H1 (cell line): ENCODE measurements at regions not wholly inside any gene's neighbourhood (a gene's known extent, or its start where the extent isn't known, plus 50 kb on each side); places are given as distances from the start of the nearest gene placed in this dataset.

ENCODE experiments used
- CTCF ChIA-PET: fragments of 300-600 bp; sonication (Branson Sonifier 250); formaldehyde crosslinking; loops from one replicate; lab custom pipeline; 2021; ENCODE audit not compliant: partially characterized antibody; lab: Charles Lee
- POLR2A ChIA-PET: fragments of 300-600 bp; sonication (Branson Sonifier 250); formaldehyde crosslinking; loops from one replicate; lab custom pipeline; 2021; ENCODE audit warnings: inconsistent platforms; ENCODE audit not compliant: partially characterized antibody; lab: Charles Lee
- DNase-seq, 2 experiments: peaks; one replicate each; pipeline versions ENCODE4 v3.0.0 to v3.0.0-alpha.2; 2010 to 2022; ENCODE audit warnings: low spot score in 2 of 2, low read depth in 1 of 2, mixed read lengths in 1 of 2
- FAIRE-seq: peaks from 2 replicates; lab custom pipeline; 2011; peaks lifted over from hg19 to GRCh38; lab: Jason Lieb, UNC
- H2AFZ ChIP-seq: 2 replicates; pipeline ENCODE4 v1.8.1; 2012; ENCODE audit warnings: low read length, inconsistent platforms
- H2AK5ac ChIP-seq: 2 replicates; pipeline ENCODE4 v1.6.1; 2013; ENCODE audit warnings: low read depth, low read length
- H2BK120ac ChIP-seq: replicated peaks from 2 replicates; pipeline ENCODE3; 2013; ENCODE audit warnings: low read depth, low read length, inconsistent platforms
- H2BK12ac ChIP-seq: 2 replicates; pipeline ENCODE4 v1.6.1; 2013; ENCODE audit warnings: low read depth, low read length
- H2BK15ac ChIP-seq: 2 replicates; pipeline ENCODE4 v1.6.1; 2013; ENCODE audit warnings: low read length
- H2BK20ac ChIP-seq: 2 replicates; pipeline ENCODE4 v1.6.1; 2013; ENCODE audit warnings: low read length
- H2BK5ac ChIP-seq: 2 replicates; pipeline ENCODE4 v1.6.1; 2013; ENCODE audit warnings: low read depth, low read length
- H3K14ac ChIP-seq: 2 replicates; pipeline ENCODE4 v1.6.1; 2013; ENCODE audit warnings: inconsistent platforms; ENCODE audit not compliant: insufficient read length
- H3K18ac ChIP-seq: 2 replicates; pipeline ENCODE4 v1.6.1; 2013; ENCODE audit warnings: low read length; ENCODE audit errors: extremely low read depth
- H3K23ac ChIP-seq: 2 replicates; pipeline ENCODE4 v1.6.1; 2013; ENCODE audit warnings: inconsistent platforms; ENCODE audit not compliant: insufficient read length
- H3K23me2 ChIP-seq: 2 replicates; pipeline ENCODE4 v1.6.1; 2013; ENCODE audit warnings: low read depth, low read length
- H3K27ac ChIP-seq: 2 replicates; pipeline ENCODE4 v1.6.1; 2011; ENCODE audit warnings: low read depth, low read length, inconsistent platforms
- H3K27me3 ChIP-seq, 4 experiments: replicated peaks in 1 of 4; 1 replicate in 1 of 4; 2 replicates in 3 of 4; pipeline versions ENCODE4 v1.6.1 to v1.8.1; 2011 to 2013; ENCODE audit warnings: low read length in 3 of 4, mild to moderate bottlenecking in 3 of 4, inconsistent platforms in 2 of 4, mixed read lengths in 2 of 4, moderate library complexity in 1 of 4; ENCODE audit not compliant: control insufficient read depth in 3 of 4, insufficient read depth in 3 of 4; ENCODE audit errors: extremely low read depth in 1 of 4
- H3K36me3 ChIP-seq, 4 experiments: 2 replicates each; pipeline versions ENCODE4 v1.6.1 to v1.8.1; 2011 to 2013; ENCODE audit warnings: mild to moderate bottlenecking in 4 of 4, low read length in 3 of 4, moderate library complexity in 2 of 4, control low read depth in 1 of 4, inconsistent platforms in 1 of 4; ENCODE audit not compliant: insufficient read depth in 4 of 4, control insufficient read depth in 2 of 4
- H3K4ac ChIP-seq: replicated peaks from 2 replicates; pipeline ENCODE3; 2013; ENCODE audit warnings: low read length, low read depth, mixed read lengths, inconsistent platforms; ENCODE audit not compliant: insufficient read length
- H3K4me1 ChIP-seq, 4 experiments: replicated peaks in 1 of 4; 1 replicate in 1 of 4; 2 replicates in 3 of 4; pipeline versions ENCODE4 v1.6.1 to v1.8.1; 2011 to 2013; ENCODE audit warnings: low read length in 3 of 4, inconsistent platforms in 2 of 4, mixed read lengths in 1 of 4; ENCODE audit not compliant: insufficient read depth in 4 of 4, control insufficient read depth in 3 of 4
- H3K4me2 ChIP-seq, 2 experiments: 2 replicates each; pipeline versions ENCODE4 v1.6.1 to v1.8.1; 2011 to 2013; ENCODE audit warnings: low read depth in 2 of 2, low read length in 2 of 2, control low read depth in 1 of 2, inconsistent platforms in 1 of 2, mild to moderate bottlenecking in 1 of 2; ENCODE audit not compliant: insufficient read depth in 1 of 2
- H3K4me3 ChIP-seq, 4 experiments: fragments of 200-600, 300-600 bp in 1 of 4; sonication (generic), shearing (Covaris generic), sonication (Bioruptor Twin) in 1 of 4; 2 replicates each; pipeline versions ENCODE4 v1.5.1 to v1.8.1; 2011 to 2016; ENCODE audit warnings: low read length in 4 of 4, low read depth in 3 of 4, control low read depth in 2 of 4, inconsistent platforms in 2 of 4, mild to moderate bottlenecking in 2 of 4, mixed read lengths in 1 of 4, moderate library complexity in 1 of 4; ENCODE audit not compliant: insufficient read depth in 2 of 4; ENCODE audit errors: extremely low read depth in 1 of 4
- H3K56ac ChIP-seq: replicated peaks from 2 replicates; pipeline ENCODE3; 2013; ENCODE audit warnings: low read depth, mild to moderate bottlenecking, mixed read lengths, low read length, inconsistent platforms; ENCODE audit not compliant: insufficient read length
- H3K79me1 ChIP-seq: 2 replicates; pipeline ENCODE4 v1.6.1; 2013; ENCODE audit warnings: low read depth, low read length, control low read depth
- H3K79me2 ChIP-seq, 2 experiments: 2 replicates each; pipeline versions ENCODE4 v1.6.1 to v1.8.1; 2012 to 2013; ENCODE audit warnings: low read length in 2 of 2, mild to moderate bottlenecking in 2 of 2, inconsistent platforms in 1 of 2; ENCODE audit not compliant: insufficient read depth in 2 of 2, control insufficient read depth in 1 of 2
- H3K9ac ChIP-seq, 4 experiments: replicated peaks in 1 of 4; 1 replicate in 1 of 4; 2 replicates in 3 of 4; pipeline versions ENCODE4 v1.6.1 to v1.8.1; 2011 to 2013; ENCODE audit warnings: low read depth in 3 of 4, low read length in 3 of 4, control low read depth in 2 of 4, mild to moderate bottlenecking in 2 of 4, moderate library complexity in 2 of 4, inconsistent platforms in 1 of 4; ENCODE audit errors: extremely low read depth in 1 of 4
- H3K9me3 ChIP-seq, 2 experiments: 2 replicates each; pipeline versions ENCODE4 v1.6.1 to v1.8.1; 2012 to 2013; ENCODE audit warnings: mild to moderate bottlenecking in 2 of 2, moderate library complexity in 2 of 2, control low read depth in 1 of 2, inconsistent platforms in 1 of 2, low read depth in 1 of 2, low read length in 1 of 2, mixed read lengths in 1 of 2; ENCODE audit not compliant: insufficient read depth in 2 of 2
- H4K20me1 ChIP-seq, 2 experiments: replicated peaks in 1 of 2; 2 replicates each; pipeline versions ENCODE3 to v1.8.1; 2011 to 2013; ENCODE audit warnings: inconsistent platforms in 2 of 2, low read length in 2 of 2, mild to moderate bottlenecking in 1 of 2; ENCODE audit not compliant: insufficient read depth in 2 of 2, control insufficient read depth in 1 of 2
- H4K5ac ChIP-seq: 2 replicates; pipeline ENCODE4 v1.6.1; 2013; ENCODE audit warnings: low read length, low read depth, mixed read lengths, inconsistent platforms; ENCODE audit not compliant: insufficient read length
- H4K8ac ChIP-seq: 2 replicates; pipeline ENCODE4 v1.8.0; 2013; ENCODE audit warnings: mild to moderate bottlenecking, moderate library complexity, low read length, inconsistent platforms; ENCODE audit not compliant: insufficient read depth; ENCODE audit errors: extremely low read depth
- H4K91ac ChIP-seq: replicated peaks from 2 replicates; pipeline ENCODE3; 2013; ENCODE audit warnings: low read length, mixed read lengths, inconsistent platforms; ENCODE audit not compliant: insufficient read length
- ASH2L ChIP-seq: fragments of 200-600, 300-600 bp; sonication (generic); IDR thresholded peaks from one replicate; pipeline ENCODE4 v1.7.1; 2017; ENCODE audit warnings: low read length
- E2F6 ChIP-seq: IDR thresholded peaks from 2 replicates; pipeline ENCODE4 v1.6.1; 2012; ENCODE audit warnings: inconsistent platforms
- EGR1 ChIP-seq: IDR thresholded peaks from 2 replicates; pipeline ENCODE4 v1.6.1; 2011; ENCODE audit warnings: low read depth, low read length, borderline replicate concordance
- FOSL1 ChIP-seq: IDR thresholded peaks from 2 replicates; pipeline ENCODE4 v1.6.1; 2011; ENCODE audit warnings: mild to moderate bottlenecking, low read depth, low read length, moderate library complexity; ENCODE audit not compliant: insufficient read depth
- JUN ChIP-seq: IDR thresholded peaks from 2 replicates; pipeline ENCODE4 v1.6.1; 2011; ENCODE audit warnings: low read depth, mild to moderate bottlenecking, improper control_type of control experiment, low read length
- KDM1A ChIP-seq: fragments of 200-600, 300-600 bp; sonication (generic); IDR thresholded peaks from 2 replicates; pipeline ENCODE4 v1.7.1; 2016; ENCODE audit warnings: mild to moderate bottlenecking, low read length, borderline replicate concordance
- KDM5A ChIP-seq: fragments of 200-600 bp; IDR thresholded peaks from 2 replicates; pipeline ENCODE4 v1.7.1; 2012; ENCODE audit warnings: mild to moderate bottlenecking, low read length, inconsistent platforms, mixed read lengths
- NANOG ChIP-seq: IDR thresholded peaks from 2 replicates; pipeline ENCODE4 v1.6.1; 2011; ENCODE audit warnings: low read length, low read depth, mild to moderate bottlenecking, inconsistent platforms; ENCODE audit not compliant: insufficient read depth, poor library complexity, severe bottlenecking
- POLR2AphosphoS5 ChIP-seq: IDR thresholded peaks from 2 replicates; pipeline ENCODE4 v1.6.1; 2011; ENCODE audit warnings: low read depth, low read length
- POU5F1 ChIP-seq: IDR thresholded peaks from 2 replicates; pipeline ENCODE4 v1.6.1; 2011; ENCODE audit warnings: low read depth, mild to moderate bottlenecking, low read length, moderate library complexity
- SAP30 ChIP-seq: fragments of 300-600 bp; sonication (generic); IDR thresholded peaks from 2 replicates; pipeline ENCODE4 v1.7.1; 2012; ENCODE audit warnings: low read length, moderate library complexity, mild to moderate bottlenecking, inconsistent platforms; ENCODE audit not compliant: insufficient read depth, insufficient replicate concordance
- TBP ChIP-seq: IDR thresholded peaks from 2 replicates; pipeline ENCODE4 v1.6.1; 2011; ENCODE audit warnings: low read depth, low read length, improper control_type of control experiment
- WGBS, 2 experiments: shearing (Covaris generic) in 1 of 2; methylation state at CpG; one replicate each; pipeline versions ENCODE4 v1.1.6 to v1.1.7; 2013 to 2015; ENCODE audit warnings: low lambda C conversion rate in 2 of 2, mixed read lengths in 2 of 2, inconsistent platforms in 1 of 2, low coverage in 1 of 2, missing lambda C conversion rate in 1 of 2; ENCODE audit not compliant: insufficient replicate concordance in 2 of 2, insufficient coverage in 1 of 2, insufficient read length in 1 of 2; ENCODE audit errors: extremely low coverage in 1 of 2, missing lambda C conversion rate in 1 of 2; 5-methylcytosine and 5-hydroxymethylcytosine counted together
- TF ChIP-seq, protein P1 (sequence below): IDR thresholded peaks from 2 replicates; pipeline ENCODE4 v1.6.1; 2011; ENCODE audit warnings: low read depth, mild to moderate bottlenecking, low read length; ENCODE audit not compliant: insufficient read depth

- Histone ChIP-seq H3K27me3 (no peaks in the 10 kb centered on the region), H3K9ac (no peak overlapping the region), H2AFZ (no peak overlapping the region), H3K18ac (no peak overlapping the region), H3K79me2 (no peaks in the 10 kb centered on the region), H3K14ac (no peak overlapping the region), H3K36me3 (no peaks in the 10 kb centered on the region), H2AK5ac (no peak overlapping the region), H2BK5ac (no peak overlapping the region), H4K20me1 (no peaks in the 10 kb centered on the region), H4K8ac (no peak overlapping the region), H3K79me1 (no peaks in the 10 kb centered on the region), H3K9me3 (no peaks in the 10 kb centered on the region), H3K56ac (no peak overlapping the region), H4K5ac (no peak overlapping the region), H2BK15ac (no peak overlapping the region), H3K23ac (no peak overlapping the region), H3K4me1 (no peaks in the 10 kb centered on the region), H3K4me2 (no peak overlapping the region), H3K23me2 (no peaks in the 10 kb centered on the region), H2BK20ac (no peak overlapping the region), H4K91ac (no peak overlapping the region), H2BK120ac (no peak overlapping the region), H3K4me3 (no peak overlapping the region), H2BK12ac (no peak overlapping the region), H3K4ac (no peak overlapping the region), H3K27ac (no peak overlapping the region)
- no peak for FAIRE-seq
- WGBS, 2 experiments = 89% methylated on average over 2 of the region's 2 CpGs; no CpG with 5 or more reads in 1 of the 2 experiments
- ChIA-PET POLR2A (no interaction called here), CTCF (no interaction called here)
- DNase-seq = no peak
- no peak for TF ChIP-seq KDM1A
- no peak for TF ChIP-seq POLR2AphosphoS5
- no peak for TF ChIP-seq KDM5A
- TF ChIP-seq TBP = no peak
- TF ChIP-seq FOSL1 = no peak
- TF ChIP-seq POU5F1 = no peak
- TF ChIP-seq NANOG = no peak
- TF ChIP-seq, protein P1, sequence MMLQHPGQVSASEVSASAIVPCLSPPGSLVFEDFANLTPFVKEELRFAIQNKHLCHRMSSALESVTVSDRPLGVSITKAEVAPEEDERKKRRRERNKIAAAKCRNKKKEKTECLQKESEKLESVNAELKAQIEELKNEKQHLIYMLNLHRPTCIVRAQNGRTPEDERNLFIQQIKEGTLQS = no peak
- no peak for TF ChIP-seq SAP30
- TF ChIP-seq EGR1 = no peak
- no peak for TF ChIP-seq ASH2L
- no peak for TF ChIP-seq JUN
- no peak for TF ChIP-seq E2F6
Observed at GRCh38 chr10:53135213-53135896, 362.8 kb upstream of the MBL2 start.
